ENCODE measurements at regions not wholly inside any gene's neighbourhood (a gene's known extent, or its start where the extent isn't known, plus 50 kb on each side); places are given as distances from the start of the nearest gene placed in this dataset.
"Not testable (repeated sequence)": the region's sequence is repeated elsewhere in the genome, so short reads cannot be mapped to it uniquely, and the experiment has no call there.

DNA sequence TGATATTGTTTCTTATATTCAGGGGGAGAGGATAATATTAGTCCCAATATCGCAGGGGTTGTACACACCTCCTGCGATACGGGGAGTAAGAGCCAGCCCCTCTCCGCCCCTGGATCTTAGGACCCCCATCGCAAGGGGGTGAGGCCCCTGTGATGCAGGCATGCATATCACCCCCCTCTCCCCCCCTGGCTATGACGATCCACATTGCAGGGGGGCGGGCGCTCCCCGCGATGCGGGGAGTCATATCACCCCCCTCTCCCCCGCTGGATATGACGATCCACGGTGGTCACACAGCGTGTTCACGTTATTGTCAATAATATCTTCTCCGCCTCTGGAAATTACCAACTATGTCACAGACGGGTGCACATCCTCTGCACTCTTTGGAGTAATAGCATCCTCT, 420.7 kb downstream of the DIRAS2 start:
- not testable (repeated sequence) for TF ChIP-seq POLR2AphosphoS5 (IDR thresholded peaks at IDR 0.05; ENCODE audit: low read depth); EZH2 (IDR thresholded peaks at IDR 0.05; ENCODE audit: low read depth, unreplicated experiment); JUNB (IDR thresholded peaks at IDR 0.05; ENCODE audit: unreplicated experiment); CTCF (conservative IDR thresholded peaks at IDR 0.05; ENCODE audit: low read depth in 2 of 2); ZNF331 (CRISPR knock-in tag; IDR thresholded peaks at IDR 0.05; ENCODE audit: low read depth); EZH2phosphoT487 (IDR thresholded peaks at IDR 0.05; ENCODE audit: unreplicated experiment); ETS1 (IDR thresholded peaks at IDR 0.05)

Measured in GM23338 (cell line).